Duodenal mucosa (tissue), 2 donors: ENCODE measurements at regions not wholly inside any gene's neighbourhood (a gene's known extent, or its start where the extent isn't known, plus 50 kb on each side); places are given as distances from the start of the nearest gene placed in this dataset.

Experiments used
- H3K27ac ChIP-seq: one replicate; pipeline ENCODE4 v1.7.0; 2013; ENCODE audit warnings: low read depth, low read length
- H3K27me3 ChIP-seq, 2 donors: one replicate each; pipeline ENCODE4 v1.7.0; 2013; ENCODE audit warnings: low read length in 2 of 2, control low read depth in 1 of 2; ENCODE audit not compliant: insufficient read depth in 2 of 2, control insufficient read depth in 1 of 2
- H3K36me3 ChIP-seq, 2 donors: one replicate each; pipeline ENCODE4 v1.7.0; 2013; ENCODE audit warnings: low read length in 2 of 2, control low read depth in 1 of 2; ENCODE audit not compliant: insufficient read depth in 2 of 2, control insufficient read depth in 1 of 2
- H3K4me1 ChIP-seq, 2 donors: one replicate each; pipeline ENCODE4 v1.7.0; 2013; ENCODE audit warnings: low read length in 2 of 2, control low read depth in 1 of 2; ENCODE audit not compliant: insufficient read depth in 2 of 2, control insufficient read depth in 1 of 2
- H3K4me3 ChIP-seq, 2 donors: one replicate each; pipeline ENCODE4 v1.7.0; 2013; ENCODE audit warnings: low read length in 2 of 2, low read depth in 1 of 2
- H3K9ac ChIP-seq, 2 donors: one replicate each; pipeline ENCODE4 v1.7.0; 2013; ENCODE audit warnings: low read length in 2 of 2, low read depth in 1 of 2
- H3K9me3 ChIP-seq, 2 donors: one replicate each; pipeline ENCODE4 v1.7.0; 2013; ENCODE audit warnings: low read length in 2 of 2, control low read depth in 1 of 2; ENCODE audit not compliant: control insufficient read depth in 1 of 2

DNA sequence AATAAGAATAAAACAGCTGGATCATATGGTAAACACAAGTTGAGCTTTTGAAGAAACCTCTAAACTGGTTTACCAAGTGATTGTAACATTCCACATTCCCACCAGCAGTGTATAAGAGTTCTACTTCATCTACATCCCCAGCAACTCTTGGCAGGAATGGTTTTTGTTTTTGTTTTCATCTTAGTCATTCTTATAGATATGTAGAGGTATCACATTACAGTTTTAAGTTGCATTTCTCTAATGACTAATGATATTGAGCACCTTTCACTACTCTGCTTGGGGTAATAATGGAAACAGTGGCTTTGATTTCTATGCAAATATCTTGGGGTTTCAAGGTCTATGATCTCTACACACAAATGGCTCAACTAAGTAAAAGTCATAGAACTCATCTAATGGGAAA lies 614.5 kb downstream of the TBC1D4 start:
- no peak overlapping the region for H3K4me3 ChIP-seq
- no peaks in the 10 kb centered on the region for H3K27me3 ChIP-seq
- no peaks in the 10 kb centered on the region for H3K9me3 ChIP-seq
- H3K36me3 ChIP-seq: no peaks in the 10 kb centered on the region
- H3K4me1 ChIP-seq: no peaks in the 10 kb centered on the region
- no peak overlapping the region for H3K9ac ChIP-seq
- H3K27ac ChIP-seq: no peak overlapping the region

DNA sequence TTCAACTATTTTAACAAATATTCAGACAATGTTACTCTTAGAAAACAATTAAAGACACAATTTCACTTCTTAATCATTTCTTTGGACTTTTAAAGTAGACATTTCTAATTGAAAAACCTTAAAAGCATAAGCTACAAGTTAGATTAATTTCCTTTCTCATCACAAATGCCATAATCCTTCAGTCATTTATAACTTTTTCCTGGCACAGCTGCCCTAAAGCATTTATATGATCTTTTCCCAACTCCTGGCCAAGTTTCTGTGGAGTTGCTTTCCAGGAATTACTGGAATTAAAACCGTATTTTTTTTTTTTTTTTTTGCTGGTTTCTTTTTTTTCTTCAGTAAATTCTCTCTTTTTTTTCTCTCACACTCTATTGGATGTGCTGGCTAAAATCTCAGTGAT lies 615.9 kb downstream of the TBC1D4 start:
- H3K36me3 ChIP-seq: no peaks in the 10 kb centered on the region
- no peaks in the 10 kb centered on the region for H3K9me3 ChIP-seq
- H3K4me3 ChIP-seq: no peak overlapping the region
- no peak overlapping the region for H3K27ac ChIP-seq
- H3K9ac ChIP-seq: no peak overlapping the region
- H3K27me3 ChIP-seq: no peaks in the 10 kb centered on the region
- no peaks in the 10 kb centered on the region for H3K4me1 ChIP-seq

GRCh38 chr13:74865656-74866055 lies 616.3 kb downstream of the TBC1D4 start:
- Histone ChIP-seq H3K4me1 (no peaks in the 10 kb centered on the region), H3K9ac (no peak overlapping the region), H3K36me3 (no peaks in the 10 kb centered on the region), H3K27ac (no peak overlapping the region), H3K9me3 (no peaks in the 10 kb centered on the region), H3K27me3 (no peaks in the 10 kb centered on the region), H3K4me3 (no peak overlapping the region)

DNA sequence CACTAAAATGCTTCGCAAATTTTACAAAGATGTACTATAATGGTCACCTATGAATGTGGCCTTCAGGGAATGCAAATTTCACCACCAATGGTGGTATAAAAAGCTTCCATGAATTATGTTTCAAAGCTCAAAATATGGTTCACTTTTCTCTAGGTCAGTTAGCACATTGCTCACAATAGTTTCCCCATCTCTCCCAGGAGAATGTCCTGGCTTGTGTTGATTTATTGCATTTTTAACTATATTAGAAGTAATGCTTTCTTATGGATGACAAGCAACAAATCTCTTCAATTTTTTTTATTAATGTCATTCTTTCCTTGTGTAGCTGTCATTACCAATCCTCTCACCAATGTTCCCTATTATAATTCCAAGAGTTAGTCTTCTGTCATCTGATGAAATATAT lies 621.2 kb downstream of the TBC1D4 start:
- Histone ChIP-seq H3K4me1 (no peaks in the 10 kb centered on the region), H3K9ac (no peak overlapping the region), H3K4me3 (no peak overlapping the region), H3K9me3 (no peaks in the 10 kb centered on the region), H3K27ac (no peak overlapping the region), H3K36me3 (no peaks in the 10 kb centered on the region), H3K27me3 (no peaks in the 10 kb centered on the region)

DNA sequence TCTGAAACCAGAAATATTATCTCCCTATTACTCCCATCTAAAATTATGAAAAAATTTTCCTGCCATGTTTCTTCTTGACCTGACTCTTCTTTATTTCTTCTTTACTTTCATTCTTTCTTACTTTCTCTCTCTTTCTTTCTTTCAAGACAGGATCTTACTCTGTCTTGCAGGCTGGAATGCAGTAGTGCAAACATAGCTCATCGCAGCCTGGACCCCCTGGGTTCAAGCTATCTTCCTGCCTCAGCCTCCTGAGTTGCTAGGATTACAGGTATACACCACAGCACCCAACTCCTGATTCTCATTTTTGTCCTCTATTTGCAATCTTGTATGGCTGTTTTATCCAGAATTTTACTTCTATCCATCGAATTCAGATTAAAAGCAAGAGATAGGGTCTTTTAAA lies 631.1 kb downstream of the TBC1D4 start:
- Histone ChIP-seq H3K9ac (no peak overlapping the region), H3K4me1 (no peaks in the 10 kb centered on the region), H3K27me3 (no peaks in the 10 kb centered on the region), H3K9me3 (no peaks in the 10 kb centered on the region), H3K36me3 (no peaks in the 10 kb centered on the region), H3K27ac (no peak overlapping the region), H3K4me3 (no peak overlapping the region)

DNA sequence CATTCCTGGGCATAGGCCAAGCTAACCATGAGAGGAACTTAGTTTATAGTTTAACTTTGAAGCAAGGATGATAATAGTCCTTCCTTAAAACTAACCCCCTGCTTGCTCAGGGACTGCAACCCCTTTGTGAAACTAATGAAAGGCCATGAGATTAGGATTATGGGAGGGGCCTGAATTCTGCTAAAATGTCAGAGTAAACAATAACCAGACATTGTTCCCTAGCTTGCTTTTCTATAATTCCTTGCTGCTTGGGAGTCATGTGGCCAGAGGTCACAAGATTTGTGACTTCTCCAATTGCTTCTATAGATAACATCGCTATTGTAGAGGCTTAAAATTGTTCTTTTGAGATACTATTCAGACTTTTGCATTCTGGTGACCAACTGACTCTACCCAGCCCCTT lies 634.0 kb downstream of the TBC1D4 start:
- H3K4me3 ChIP-seq: no peak overlapping the region
- no peak overlapping the region for H3K9ac ChIP-seq
- H3K36me3 ChIP-seq: no peaks in the 10 kb centered on the region
- H3K9me3 ChIP-seq: no peaks in the 10 kb centered on the region
- H3K27ac ChIP-seq: no peak overlapping the region
- no peaks in the 10 kb centered on the region for H3K4me1 ChIP-seq
- no peaks in the 10 kb centered on the region for H3K27me3 ChIP-seq

DNA sequence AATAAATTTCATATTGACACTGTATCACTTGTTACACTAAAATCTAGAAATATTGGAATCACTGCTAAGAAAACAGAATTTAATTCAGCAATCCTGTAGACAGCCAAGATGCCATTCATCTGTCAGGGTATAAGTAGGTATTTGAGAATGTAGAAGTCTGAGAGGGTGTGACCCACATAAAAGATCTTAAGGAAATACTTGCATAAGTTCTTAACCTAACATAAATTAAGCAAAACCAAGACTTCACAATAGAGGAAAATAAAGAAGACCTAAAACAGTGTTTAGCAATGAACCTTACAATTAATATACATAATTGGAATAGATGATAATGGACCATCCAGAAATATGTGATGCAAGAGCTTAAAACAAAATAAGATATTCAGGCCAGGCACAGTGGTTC lies 636.2 kb downstream of the TBC1D4 start:
- H3K4me3 ChIP-seq: no peak overlapping the region
- no peaks in the 10 kb centered on the region for H3K4me1 ChIP-seq
- no peak overlapping the region for H3K27ac ChIP-seq
- no peak overlapping the region for H3K9ac ChIP-seq
- H3K9me3 ChIP-seq: no peaks in the 10 kb centered on the region
- no peaks in the 10 kb centered on the region for H3K36me3 ChIP-seq
- H3K27me3 ChIP-seq: no peaks in the 10 kb centered on the region

DNA sequence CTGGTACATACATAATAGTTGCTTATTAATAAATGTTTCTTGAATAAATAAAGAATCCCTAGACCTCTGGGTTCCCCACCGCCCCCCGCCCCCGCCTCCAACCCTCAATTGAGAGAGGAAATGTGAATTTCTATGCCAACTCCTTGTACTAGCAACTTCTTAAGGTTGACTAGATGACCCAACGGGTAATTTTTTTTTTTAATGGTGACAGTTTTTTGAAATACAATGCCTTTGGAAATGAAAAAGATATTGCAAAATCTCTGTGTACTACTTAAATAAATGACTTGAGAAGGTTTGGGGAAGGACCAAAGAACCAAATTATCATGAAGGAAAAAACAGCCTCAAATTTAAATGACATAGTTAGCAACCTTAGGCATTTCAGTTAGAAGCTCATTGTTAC lies 640.3 kb downstream of the TBC1D4 start:
- no peak overlapping the region for H3K9ac ChIP-seq
- H3K4me1 ChIP-seq: no peaks in the 10 kb centered on the region
- no peak overlapping the region for H3K27ac ChIP-seq
- H3K4me3 ChIP-seq: no peak overlapping the region
- no peaks in the 10 kb centered on the region for H3K9me3 ChIP-seq
- no peaks in the 10 kb centered on the region for H3K36me3 ChIP-seq
- H3K27me3 ChIP-seq: no peaks in the 10 kb centered on the region

- Histone ChIP-seq H3K4me1 (no peaks in the 10 kb centered on the region), H3K4me3 (no peak overlapping the region), H3K9me3 (no peaks in the 10 kb centered on the region), H3K9ac (no peak overlapping the region), H3K36me3 (no peaks in the 10 kb centered on the region), H3K27me3 (no peaks in the 10 kb centered on the region), H3K27ac (no peak overlapping the region)
Observed at GRCh38 chr13:74841123-74841522, 640.8 kb downstream of the TBC1D4 start.

GRCh38 chr13:74839656-74840055 lies 642.3 kb downstream of the TBC1D4 start:
- Histone ChIP-seq H3K36me3 (no peaks in the 10 kb centered on the region), H3K9ac (no peak overlapping the region), H3K27ac (no peak overlapping the region), H3K4me3 (no peak overlapping the region), H3K27me3 (no peaks in the 10 kb centered on the region), H3K4me1 (no peaks in the 10 kb centered on the region), H3K9me3 (no peaks in the 10 kb centered on the region)

GRCh38 chr13:74838096-74838495 lies 643.9 kb downstream of the TBC1D4 start:
- no peak overlapping the region for H3K9ac ChIP-seq
- H3K4me3 ChIP-seq: no peak overlapping the region
- H3K36me3 ChIP-seq: no peaks in the 10 kb centered on the region
- H3K4me1 ChIP-seq: no peaks in the 10 kb centered on the region
- H3K9me3 ChIP-seq: no peaks in the 10 kb centered on the region
- no peaks in the 10 kb centered on the region for H3K27me3 ChIP-seq
- no peak overlapping the region for H3K27ac ChIP-seq
